LNCaP clone FGC (cell line): ENCODE measurements at regions not wholly inside any gene's neighbourhood (a gene's known extent, or its start where the extent isn't known, plus 50 kb on each side); places are given as distances from the start of the nearest gene placed in this dataset.

Source experiments
- DNase-seq: peaks from one replicate; pipeline ENCODE4 v3.0.0-alpha.2; 2011; ENCODE audit warnings: low read depth
- H3K4me3 ChIP-seq: 2 replicates; pipeline ENCODE4 v1.5.1; 2011; ENCODE audit warnings: mild to moderate bottlenecking, low read depth, low read length, control low read depth
- TF ChIP-seq, protein P1 (sequence below): IDR thresholded peaks from 2 replicates; pipeline ENCODE4 v1.5.1; 2012; ENCODE audit warnings: mild to moderate bottlenecking; ENCODE audit not compliant: control insufficient read depth, insufficient read depth; ENCODE audit errors: extremely low read depth

DNA sequence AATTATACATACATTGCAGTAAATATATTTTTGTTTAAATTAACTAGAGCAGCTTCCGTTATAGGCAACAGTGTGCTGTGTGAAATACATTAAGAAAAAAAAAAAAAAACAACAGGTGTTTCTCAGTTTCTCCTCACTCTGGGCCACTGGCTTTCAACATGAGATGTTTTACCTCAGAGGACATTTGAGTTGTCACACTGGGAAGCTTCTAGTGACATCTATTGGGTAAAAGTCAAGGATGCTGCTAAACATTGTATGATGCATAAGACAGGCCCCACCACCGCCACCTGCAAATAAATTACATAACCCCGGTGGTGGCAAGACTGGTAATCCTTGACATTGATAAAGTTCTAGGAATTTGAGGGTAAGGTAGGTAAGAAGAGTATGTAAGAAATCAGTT lies 1512.2 kb downstream of the C4orf33 start:
- DNase-seq: no peak
- no peak overlapping the region for H3K4me3 ChIP-seq
- TF ChIP-seq, protein P1, sequence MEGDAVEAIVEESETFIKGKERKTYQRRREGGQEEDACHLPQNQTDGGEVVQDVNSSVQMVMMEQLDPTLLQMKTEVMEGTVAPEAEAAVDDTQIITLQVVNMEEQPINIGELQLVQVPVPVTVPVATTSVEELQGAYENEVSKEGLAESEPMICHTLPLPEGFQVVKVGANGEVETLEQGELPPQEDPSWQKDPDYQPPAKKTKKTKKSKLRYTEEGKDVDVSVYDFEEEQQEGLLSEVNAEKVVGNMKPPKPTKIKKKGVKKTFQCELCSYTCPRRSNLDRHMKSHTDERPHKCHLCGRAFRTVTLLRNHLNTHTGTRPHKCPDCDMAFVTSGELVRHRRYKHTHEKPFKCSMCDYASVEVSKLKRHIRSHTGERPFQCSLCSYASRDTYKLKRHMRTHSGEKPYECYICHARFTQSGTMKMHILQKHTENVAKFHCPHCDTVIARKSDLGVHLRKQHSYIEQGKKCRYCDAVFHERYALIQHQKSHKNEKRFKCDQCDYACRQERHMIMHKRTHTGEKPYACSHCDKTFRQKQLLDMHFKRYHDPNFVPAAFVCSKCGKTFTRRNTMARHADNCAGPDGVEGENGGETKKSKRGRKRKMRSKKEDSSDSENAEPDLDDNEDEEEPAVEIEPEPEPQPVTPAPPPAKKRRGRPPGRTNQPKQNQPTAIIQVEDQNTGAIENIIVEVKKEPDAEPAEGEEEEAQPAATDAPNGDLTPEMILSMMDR: no peak

GRCh38 chr4:130628531-130628930 lies 1532.6 kb downstream of the C4orf33 start:
- no peak for DNase-seq
- H3K4me3 ChIP-seq: no peak overlapping the region
- TF ChIP-seq, protein P1: no peak

- TF ChIP-seq, protein P1: no peak
- no peak for DNase-seq
- H3K4me3 ChIP-seq: no peak overlapping the region
Measured at GRCh38 chr4:130632731-130633604, 1537.0 kb downstream of the C4orf33 start.

DNA sequence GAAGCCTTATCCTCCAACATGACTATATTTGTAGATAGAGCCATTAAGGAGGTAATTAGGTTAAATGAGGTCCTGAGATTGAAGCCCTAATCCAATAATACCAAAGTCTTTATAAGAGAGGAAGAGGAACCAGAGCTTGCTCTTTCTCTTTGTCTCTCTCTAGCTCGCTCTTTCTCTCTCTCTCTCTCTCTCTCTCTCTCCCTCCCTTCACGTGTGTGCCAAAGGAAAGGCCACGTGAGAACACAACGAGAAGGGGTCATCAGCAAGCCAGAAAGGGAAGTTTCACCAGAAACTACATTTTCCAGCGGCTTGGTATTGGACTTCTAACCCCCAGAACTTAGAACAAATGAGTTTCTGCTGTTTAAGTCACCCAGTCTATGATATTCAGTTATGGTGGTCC lies 1540.5 kb downstream of the C4orf33 start:
- no peak for DNase-seq
- TF ChIP-seq, protein P1: no peak
- no peak overlapping the region for H3K4me3 ChIP-seq

- no peak overlapping the region for H3K4me3 ChIP-seq
- peak; percentile 21 for DNase-seq
- TF ChIP-seq, protein P1: no peak
Measured at GRCh38 chr4:130640592-130640991, 1544.6 kb downstream of the C4orf33 start.

DNA sequence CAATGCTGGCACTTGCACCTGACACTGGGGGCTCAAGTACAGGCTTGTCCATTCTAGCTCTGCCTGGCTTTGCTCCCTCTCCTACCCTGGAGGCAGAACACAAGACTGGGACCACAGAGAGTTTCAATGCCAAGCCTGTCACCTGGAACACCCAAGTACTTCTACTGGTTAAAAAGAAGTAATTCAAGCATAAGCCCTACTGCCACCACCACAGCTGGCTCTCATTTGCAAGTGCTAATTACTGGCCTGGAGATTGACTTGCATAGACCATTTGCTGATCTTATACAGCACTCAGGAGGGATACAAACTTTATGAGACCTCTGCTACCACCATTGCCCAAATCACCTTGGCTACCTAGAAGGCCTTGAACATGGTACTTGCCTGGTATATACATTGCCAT lies 1550.9 kb downstream of the C4orf33 start:
- no peak overlapping the region for H3K4me3 ChIP-seq
- TF ChIP-seq, protein P1: no peak

DNA sequence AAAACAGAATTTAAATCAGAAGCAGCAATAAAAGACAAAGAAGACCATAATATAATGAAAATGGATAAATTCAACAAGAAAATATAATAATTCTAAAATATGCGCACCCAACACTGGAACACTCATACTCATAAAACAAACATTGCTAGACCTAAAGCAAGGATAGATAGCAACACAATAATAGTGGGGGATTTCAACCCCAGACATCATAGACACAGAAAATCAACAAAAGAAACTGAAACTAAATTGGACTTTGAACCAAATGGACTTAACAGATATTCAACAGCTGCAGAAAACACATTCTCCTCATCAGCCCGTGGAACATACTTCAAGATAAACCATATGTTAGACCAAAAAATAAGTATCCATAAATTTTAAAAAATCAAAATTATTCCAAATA lies 1552.6 kb downstream of the C4orf33 start:
- DNase-seq: no peak

More for the DNA sequence above, 1550.9 kb downstream of the C4orf33 start:
- DNase-seq: no peak

More for the DNA sequence above, 1552.6 kb downstream of the C4orf33 start:
- TF ChIP-seq, protein P1: no peak
- no peak overlapping the region for H3K4me3 ChIP-seq
